Left ventricle myocardium inferior (tissue), 1 donor: ENCODE measurements at regions not wholly inside any gene's neighbourhood (a gene's known extent, or its start where the extent isn't known, plus 50 kb on each side); places are given as distances from the start of the nearest gene placed in this dataset.
"Not testable (repeated sequence)": the region's sequence is repeated elsewhere in the genome, so short reads cannot be mapped to it uniquely, and the experiment has no call there.

Source experiments
- DNase-seq: peaks from one replicate; pipeline ENCODE4 v3.0.0-alpha.2; 2020
- H3K27ac ChIP-seq: fragments of 200-600 bp; replicated peaks from 2 replicates; pipeline ENCODE4 v1.8.0; 2021
- H3K27me3 ChIP-seq: fragments of 200-600 bp; 2 replicates; pipeline ENCODE4 v1.8.0; 2021; ENCODE audit warnings: low read depth
- H3K36me3 ChIP-seq: fragments of 200-600 bp; 2 replicates; pipeline ENCODE4 v1.8.0; 2021
- H3K4me1 ChIP-seq: fragments of 200-600 bp; 2 replicates; pipeline ENCODE4 v1.8.0; 2021
- H3K4me3 ChIP-seq: fragments of 200-600 bp; 2 replicates; pipeline ENCODE4 v1.8.0; 2021; ENCODE audit warnings: mild to moderate bottlenecking, moderate library complexity
- H3K9me3 ChIP-seq: fragments of 200-600 bp; replicated peaks from 2 replicates; pipeline ENCODE4 v1.8.0; 2021
- CTCF ChIP-seq: fragments of 200-600 bp; IDR thresholded peaks from 2 replicates; pipeline ENCODE4 v1.8.0; 2021; ENCODE audit warnings: antibody characterized with exemption, mild to moderate bottlenecking, borderline replicate concordance
- intact Hi-C: fragments of 100-400 bp; cut with micrococcal nuclease; formaldehyde crosslinking; loops from one replicate; pipeline ENCODE4 v1.11.0; 2022
- donor health status: DM: no; HTN: yes; CAD: no; lungs with severe emphysema.

- H3K27ac ChIP-seq = peak overlapping the region; percentile 74
- TF ChIP-seq CTCF = no peak
- no peaks in the 10 kb centered on the region for H3K27me3 ChIP-seq
- H3K4me3 ChIP-seq = no peak overlapping the region
- intact Hi-C loops = no loop called here
- no peak for DNase-seq
- no peaks in the 10 kb centered on the region for H3K36me3 ChIP-seq
- peaks cover 15% of the 10 kb centered on the region for H3K4me1 ChIP-seq
- H3K9me3 ChIP-seq = no peaks in the 10 kb centered on the region
These were observed 185.2 kb downstream of the TBC1D2B start for GRCh38 chr15:77892335-77892734.

GRCh38 chr15:77891862-77892261 lies 185.6 kb downstream of the TBC1D2B start:
- H3K27me3 ChIP-seq, DNase-seq, intact Hi-C loops, H3K4me3 ChIP-seq, H3K36me3 ChIP-seq, H3K9me3 ChIP-seq: not testable (repeated sequence)
- peak overlapping the region; percentile 74 for H3K27ac ChIP-seq
- H3K4me1 ChIP-seq = peaks cover 20% of the 10 kb centered on the region

- Histone ChIP-seq H3K27ac (peak overlapping the region; percentile 77), H3K4me1 (peaks cover 23% of the 10 kb centered on the region)
- H3K36me3 ChIP-seq, H3K4me3 ChIP-seq, intact Hi-C loops, H3K9me3 ChIP-seq, H3K27me3 ChIP-seq: not testable (repeated sequence)
- peak; percentile 40 for DNase-seq
These were observed 186.4 kb downstream of the TBC1D2B start for GRCh38 chr15:77890911-77891801.

- H3K9me3 ChIP-seq, H3K27me3 ChIP-seq, H3K4me3 ChIP-seq, DNase-seq, intact Hi-C loops, H3K36me3 ChIP-seq: not testable (repeated sequence)
- Histone ChIP-seq H3K4me1 (peaks cover 23% of the 10 kb centered on the region), H3K27ac (peak overlapping the region; percentile 77)
These were observed 187.4 kb downstream of the TBC1D2B start for GRCh38 chr15:77889828-77890725.

GRCh38 chr15:77889009-77889806 lies 188.3 kb downstream of the TBC1D2B start:
- H3K27me3 ChIP-seq = no peaks in the 10 kb centered on the region
- H3K9me3 ChIP-seq = no peaks in the 10 kb centered on the region
- H3K4me3 ChIP-seq = no peak overlapping the region
- peak overlapping the region; percentile 77 for H3K27ac ChIP-seq
- TF ChIP-seq CTCF = no peak
- H3K36me3 ChIP-seq = no peaks in the 10 kb centered on the region
- intact Hi-C loops = no loop called here
- peaks cover 23% of the 10 kb centered on the region for H3K4me1 ChIP-seq
- DNase-seq = no peak

GRCh38 chr15:77887563-77888429 lies 189.7 kb downstream of the TBC1D2B start:
- DNase-seq, intact Hi-C loops: not testable (repeated sequence)
- peak overlapping the region; percentile 69 for H3K27ac ChIP-seq

More at GRCh38 chr15:77887563-77888429, 189.7 kb downstream of the TBC1D2B start:
- peaks cover 18% of the 10 kb centered on the region for H3K4me1 ChIP-seq
- not testable (repeated sequence) for H3K4me3 ChIP-seq, H3K36me3 ChIP-seq, H3K27me3 ChIP-seq, H3K9me3 ChIP-seq
